ENCODE measurements at regions not wholly inside any gene's neighbourhood (a gene's known extent, or its start where the extent isn't known, plus 50 kb on each side); places are given as distances from the start of the nearest gene placed in this dataset.

DNA sequence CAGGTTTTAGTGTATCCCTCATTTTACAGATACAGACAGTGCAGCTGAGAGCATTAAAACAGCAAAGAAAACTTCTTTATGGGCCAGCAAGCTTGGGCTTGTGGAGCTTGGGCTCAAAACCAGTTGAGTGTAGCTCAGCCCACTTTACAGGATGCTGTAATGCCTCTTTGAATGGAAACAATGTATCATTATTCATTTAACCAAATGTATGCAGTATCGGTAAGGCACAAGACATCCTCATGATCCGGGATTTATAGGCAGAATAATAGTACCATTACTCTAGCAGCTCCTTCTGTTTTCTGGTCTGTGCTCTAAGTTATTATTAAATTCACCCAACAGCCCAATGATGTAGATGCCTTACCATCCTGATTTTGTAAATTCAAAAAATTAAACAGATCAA lies 575.1 kb upstream of the CDH7 start:
- no peak for TF ChIP-seq POLR2A (IDR thresholded peaks at IDR 0.05)
- TF ChIP-seq, protein P1, sequence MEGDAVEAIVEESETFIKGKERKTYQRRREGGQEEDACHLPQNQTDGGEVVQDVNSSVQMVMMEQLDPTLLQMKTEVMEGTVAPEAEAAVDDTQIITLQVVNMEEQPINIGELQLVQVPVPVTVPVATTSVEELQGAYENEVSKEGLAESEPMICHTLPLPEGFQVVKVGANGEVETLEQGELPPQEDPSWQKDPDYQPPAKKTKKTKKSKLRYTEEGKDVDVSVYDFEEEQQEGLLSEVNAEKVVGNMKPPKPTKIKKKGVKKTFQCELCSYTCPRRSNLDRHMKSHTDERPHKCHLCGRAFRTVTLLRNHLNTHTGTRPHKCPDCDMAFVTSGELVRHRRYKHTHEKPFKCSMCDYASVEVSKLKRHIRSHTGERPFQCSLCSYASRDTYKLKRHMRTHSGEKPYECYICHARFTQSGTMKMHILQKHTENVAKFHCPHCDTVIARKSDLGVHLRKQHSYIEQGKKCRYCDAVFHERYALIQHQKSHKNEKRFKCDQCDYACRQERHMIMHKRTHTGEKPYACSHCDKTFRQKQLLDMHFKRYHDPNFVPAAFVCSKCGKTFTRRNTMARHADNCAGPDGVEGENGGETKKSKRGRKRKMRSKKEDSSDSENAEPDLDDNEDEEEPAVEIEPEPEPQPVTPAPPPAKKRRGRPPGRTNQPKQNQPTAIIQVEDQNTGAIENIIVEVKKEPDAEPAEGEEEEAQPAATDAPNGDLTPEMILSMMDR (IDR thresholded peaks at IDR 0.05): no peak
